B cell (primary cell): ENCODE measurements at regions not wholly inside any gene's neighbourhood (a gene's known extent, or its start where the extent isn't known, plus 50 kb on each side); places are given as distances from the start of the nearest gene placed in this dataset.

Source experiments
- ATAC-seq: fragments of 200-7000 bp; cut with Tn5 transposase; one replicate; pipeline ENCODE4 v1.10.0; 2021; ENCODE audit warnings: low read depth, mild to moderate bottlenecking, moderate number of reproducible peaks, moderate library complexity
- CTCF ChIA-PET: fragments of 350-600 bp; sonication (Branson Sonifier 250); formaldehyde crosslinking; loops from one replicate; lab custom pipeline; 2021; ENCODE audit warnings: antibody characterized with exemption, inconsistent platforms; lab: Charles Lee
- POLR2A ChIA-PET: fragments of 350-600 bp; sonication (Branson Sonifier 250); formaldehyde crosslinking; loops from one replicate; lab custom pipeline; 2021; ENCODE audit warnings: antibody characterized with exemption; lab: Charles Lee
- DNase-seq: peaks from one replicate; pipeline ENCODE4 v3.0.0; 2013
- H2AFZ ChIP-seq: 2 replicates; pipeline ENCODE4 v1.6.1; 2012; ENCODE audit warnings: mild to moderate bottlenecking, low read depth, low read length; ENCODE audit not compliant: insufficient read depth, poor library complexity, severe bottlenecking
- H3K27ac ChIP-seq, 2 donors: 1 replicate in 1 of 2; 2 replicates in 1 of 2; pipeline ENCODE4 v1.5.1; 2012 to 2013; ENCODE audit warnings: low read length in 2 of 2, mild to moderate bottlenecking in 2 of 2, moderate library complexity in 1 of 2
- H3K27me3 ChIP-seq, 4 experiments: fragments of 200-600 bp in 1 of 4; sonication (generic) in 1 of 4; replicated peaks in 1 of 4; 1 replicate in 2 of 4; 2 replicates in 2 of 4; pipeline versions ENCODE4 v1.6.1 to v1.7.0; 2013 to 2016; ENCODE audit warnings: low read length in 3 of 4, mild to moderate bottlenecking in 2 of 4, mixed read lengths in 1 of 4, moderate library complexity in 1 of 4; ENCODE audit not compliant: insufficient read depth in 4 of 4, control insufficient read depth in 3 of 4; ENCODE audit errors: control extremely low read depth in 1 of 4
- H3K36me3 ChIP-seq, 2 experiments: replicated peaks in 1 of 2; 1 replicate in 1 of 2; 2 replicates in 1 of 2; pipeline versions ENCODE4 v1.6.1 to v1.7.1; 2013; ENCODE audit warnings: low read length in 1 of 2; ENCODE audit not compliant: insufficient read depth in 2 of 2, control insufficient read depth in 1 of 2; ENCODE audit errors: control extremely low read depth in 1 of 2, extremely low read depth in 1 of 2
- H3K4me1 ChIP-seq, 2 donors: fragments of 200-600 bp in 1 of 2; sonication (generic) in 1 of 2; 1 replicate in 1 of 2; 2 replicates in 1 of 2; pipeline versions ENCODE4 v1.5.1 to v1.6.1; 2013 to 2017; ENCODE audit warnings: low read length in 2 of 2; ENCODE audit not compliant: control insufficient read depth in 2 of 2, insufficient read depth in 2 of 2
- H3K4me2 ChIP-seq: replicated peaks from 2 replicates; pipeline ENCODE3; 2012; ENCODE audit warnings: mild to moderate bottlenecking, low read depth, low read length; ENCODE audit not compliant: poor library complexity, severe bottlenecking
- H3K4me3 ChIP-seq, 5 experiments: fragments of 200-600 bp in 1 of 5; sonication (generic) in 1 of 5; 1 replicate in 3 of 5; 2 replicates in 2 of 5; pipeline versions ENCODE4 v1.5.1 to v1.7.0; 2011 to 2016; ENCODE audit warnings: low read length in 4 of 5, mild to moderate bottlenecking in 4 of 5, low read depth in 2 of 5, control low read depth in 1 of 5, moderate library complexity in 1 of 5; ENCODE audit not compliant: insufficient read depth in 1 of 5; ENCODE audit errors: control extremely low read depth in 1 of 5, extremely low read depth in 1 of 5
- H3K79me2 ChIP-seq: fragments of 200-600 bp; sonication (generic); one replicate; pipeline ENCODE4 v1.6.0; 2016; ENCODE audit warnings: low read length; ENCODE audit not compliant: control insufficient read depth, insufficient read depth
- H3K9ac ChIP-seq: fragments of 200-600 bp; sonication (generic); 2 replicates; pipeline ENCODE4 v1.6.1; 2017; ENCODE audit warnings: mild to moderate bottlenecking, low read length, moderate library complexity
- H3K9me3 ChIP-seq, 3 donors: one replicate each; pipeline versions ENCODE4 v1.6.1 to v1.7.1; 2013; ENCODE audit warnings: low read length in 2 of 3; ENCODE audit not compliant: control insufficient read depth in 2 of 3, insufficient read depth in 1 of 3; ENCODE audit errors: control extremely low read depth in 1 of 3
- H4K20me1 ChIP-seq: 2 replicates; pipeline ENCODE4 v1.6.0; 2012; ENCODE audit warnings: mild to moderate bottlenecking, low read length; ENCODE audit not compliant: insufficient read depth, control insufficient read depth, poor library complexity, severe bottlenecking
- H3K27ac Mint-ChIP-seq: one replicate; pipeline ENCODE4 v1.8.0; 2021; ENCODE audit warnings: mixed read lengths
- H3K27me3 Mint-ChIP-seq: one replicate; pipeline ENCODE4 v1.8.0; 2021; ENCODE audit warnings: mixed read lengths
- H3K4me1 Mint-ChIP-seq: one replicate; pipeline ENCODE4 v1.8.0; 2021; ENCODE audit warnings: mixed read lengths
- H3K4me3 Mint-ChIP-seq: one replicate; pipeline ENCODE4 v1.8.0; 2021; ENCODE audit warnings: mixed read lengths
- H3K9me3 Mint-ChIP-seq: one replicate; pipeline ENCODE4 v1.8.0; 2022; ENCODE audit warnings: mixed read lengths; ENCODE audit not compliant: insufficient read depth
- EZH2 ChIP-seq: IDR thresholded peaks from 2 replicates; pipeline ENCODE4 v1.6.1; 2012; ENCODE audit warnings: borderline replicate concordance, low read depth, mild to moderate bottlenecking, moderate library complexity, low read length; ENCODE audit not compliant: insufficient read depth, poor library complexity, severe bottlenecking
- WGBS: methylation state at CpG from one replicate; pipeline ENCODE4 v1.1.5; 2013; ENCODE audit warnings: missing lambda C conversion rate; ENCODE audit not compliant: insufficient coverage; 5-methylcytosine and 5-hydroxymethylcytosine counted together
- intact Hi-C: fragments of 100-400 bp; cut with micrococcal nuclease; formaldehyde crosslinking; loops from one replicate; pipeline ENCODE4 v1.10.0; 2022
- TF ChIP-seq, protein P1 (sequence below): fragments of 200-600 bp; IDR thresholded peaks from one replicate; pipeline ENCODE4 v1.8.0; 2022; ENCODE audit warnings: antibody characterized with exemption, mild to moderate bottlenecking

DNA sequence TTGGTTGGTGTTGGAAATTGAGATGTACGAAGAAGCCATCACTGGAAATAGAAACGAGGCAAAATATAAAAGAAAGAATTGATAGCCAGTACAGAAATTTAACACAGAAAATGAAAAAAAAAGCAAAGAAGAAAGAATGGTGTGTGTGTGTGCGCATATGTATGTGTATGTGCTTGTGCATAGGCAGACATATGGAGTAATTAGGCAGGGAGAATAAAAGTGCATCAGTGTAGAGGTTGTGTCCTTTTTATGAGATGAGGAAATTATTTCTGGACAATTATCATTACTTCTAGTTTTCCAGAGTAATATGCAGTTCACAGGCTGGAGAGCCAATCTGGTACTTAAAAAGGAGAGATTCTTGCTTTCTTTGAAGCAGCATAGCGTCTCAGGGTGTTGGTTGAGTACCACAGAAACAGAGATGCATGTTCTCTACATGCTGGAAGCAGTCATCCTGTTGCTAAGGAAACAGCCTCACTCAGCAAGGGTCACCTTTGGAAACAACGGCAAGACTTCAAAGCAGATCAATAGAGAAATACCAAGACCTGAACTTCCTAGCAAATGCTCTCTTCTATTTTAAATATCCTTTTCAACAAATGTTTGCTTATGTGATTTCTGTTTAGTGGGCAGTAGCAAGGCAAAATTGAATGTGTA is 172.7 kb downstream of the TAF11L14 start:
- Histone ChIP-seq H3K27ac (no peak overlapping the region), H3K79me2 (no peaks in the 10 kb centered on the region), H3K4me2 (no peak overlapping the region), H3K4me1 (no peaks in the 10 kb centered on the region), H3K27me3 (no peaks in the 10 kb centered on the region), H3K4me3 (no peak overlapping the region), H4K20me1 (no peaks in the 10 kb centered on the region), H3K36me3 (no peaks in the 10 kb centered on the region), H3K9me3 (no peaks in the 10 kb centered on the region), H3K9ac (no peak overlapping the region), H2AFZ (no peak overlapping the region)
- Mint-ChIP-seq H3K4me3 (no peak overlapping the region), H3K4me1 (peaks cover 5% of the 10 kb centered on the region), H3K9me3 (no peaks in the 10 kb centered on the region), H3K27ac (no peak overlapping the region), H3K27me3 (no peaks in the 10 kb centered on the region)
- 88% methylated on average over 3 of the region's 5 CpGs for WGBS
- POLR2A ChIA-PET: no interaction called here
- TF ChIP-seq EZH2: no peak
- TF ChIP-seq, protein P1, sequence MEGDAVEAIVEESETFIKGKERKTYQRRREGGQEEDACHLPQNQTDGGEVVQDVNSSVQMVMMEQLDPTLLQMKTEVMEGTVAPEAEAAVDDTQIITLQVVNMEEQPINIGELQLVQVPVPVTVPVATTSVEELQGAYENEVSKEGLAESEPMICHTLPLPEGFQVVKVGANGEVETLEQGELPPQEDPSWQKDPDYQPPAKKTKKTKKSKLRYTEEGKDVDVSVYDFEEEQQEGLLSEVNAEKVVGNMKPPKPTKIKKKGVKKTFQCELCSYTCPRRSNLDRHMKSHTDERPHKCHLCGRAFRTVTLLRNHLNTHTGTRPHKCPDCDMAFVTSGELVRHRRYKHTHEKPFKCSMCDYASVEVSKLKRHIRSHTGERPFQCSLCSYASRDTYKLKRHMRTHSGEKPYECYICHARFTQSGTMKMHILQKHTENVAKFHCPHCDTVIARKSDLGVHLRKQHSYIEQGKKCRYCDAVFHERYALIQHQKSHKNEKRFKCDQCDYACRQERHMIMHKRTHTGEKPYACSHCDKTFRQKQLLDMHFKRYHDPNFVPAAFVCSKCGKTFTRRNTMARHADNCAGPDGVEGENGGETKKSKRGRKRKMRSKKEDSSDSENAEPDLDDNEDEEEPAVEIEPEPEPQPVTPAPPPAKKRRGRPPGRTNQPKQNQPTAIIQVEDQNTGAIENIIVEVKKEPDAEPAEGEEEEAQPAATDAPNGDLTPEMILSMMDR: no peak
- ATAC-seq: no peak
- intact Hi-C loops: no loop called here
- CTCF ChIA-PET: no interaction called here
- no peak for DNase-seq

DNA sequence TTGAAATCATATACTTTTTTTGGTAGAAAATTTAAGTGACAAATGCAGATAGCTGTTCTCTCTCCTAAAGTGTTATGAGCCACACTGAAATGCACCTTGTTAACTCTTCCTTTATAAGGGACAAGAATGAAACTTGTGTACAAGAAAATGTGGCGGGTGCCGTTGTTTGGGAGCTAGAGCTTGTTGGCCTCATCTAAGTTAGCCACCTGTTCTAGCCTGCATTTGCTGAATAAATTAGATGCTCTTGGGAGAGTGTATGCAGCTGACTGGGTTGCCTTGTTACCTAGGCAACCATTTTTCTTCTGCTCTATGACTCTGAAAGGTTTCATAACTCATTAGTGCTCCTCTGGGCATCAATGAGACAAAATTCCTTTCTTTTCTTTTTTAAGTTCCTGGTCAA is 174.3 kb downstream of the TAF11L14 start:
- POLR2A ChIA-PET: no interaction called here
- no peak overlapping the region for H3K27ac ChIP-seq
- WGBS: no CpG with 5 or more reads among the region's 2 CpGs
- H3K9me3 ChIP-seq: no peaks in the 10 kb centered on the region
- no peak overlapping the region for H3K9ac ChIP-seq
- no peaks in the 10 kb centered on the region for H3K79me2 ChIP-seq
- ATAC-seq (no peak), DNase-seq (no peak)
- H3K27me3 ChIP-seq: no peaks in the 10 kb centered on the region
- no peaks in the 10 kb centered on the region for H3K27me3 Mint-ChIP-seq
- no peak overlapping the region for H3K4me3 Mint-ChIP-seq
- CTCF ChIA-PET: interaction anchor here (1.2 kb wide), 1 partner anchor 592 kb away, joined by 3 read pairs; no protein-coding TSS in a partner anchor
- H3K4me1 ChIP-seq: no peaks in the 10 kb centered on the region
- H2AFZ ChIP-seq: no peak overlapping the region
- H4K20me1 ChIP-seq: no peaks in the 10 kb centered on the region
- no peak overlapping the region for H3K27ac Mint-ChIP-seq
- H3K4me1 Mint-ChIP-seq: peaks cover 5% of the 10 kb centered on the region
- no peaks in the 10 kb centered on the region for H3K36me3 ChIP-seq
- no peak overlapping the region for H3K4me2 ChIP-seq
- intact Hi-C loops: no loop called here
- H3K4me3 ChIP-seq: no peak overlapping the region
- TF ChIP-seq, protein P1: no peak
- no peak for TF ChIP-seq EZH2
- H3K9me3 Mint-ChIP-seq: no peaks in the 10 kb centered on the region
